ELR (cell line): ENCODE measurements at regions not wholly inside any gene's neighbourhood (a gene's known extent, or its start where the extent isn't known, plus 50 kb on each side); places are given as distances from the start of the nearest gene placed in this dataset.
"Not testable (repeated sequence)": the region's sequence is repeated elsewhere in the genome, so short reads cannot be mapped to it uniquely, and the experiment has no call there.

ENCODE experiments used
- DNase-seq: peaks from one replicate; pipeline ENCODE4 v3.0.0-alpha.2; 2015; ENCODE audit warnings: low read depth

- DNase-seq: no peak
These were observed 60.2 kb upstream of the ABHD2 start for GRCh38 chr15:89028036-89028435.

- DNase-seq: no peak
These were observed 57.9 kb upstream of the ABHD2 start for GRCh38 chr15:89030311-89030710.

GRCh38 chr15:89031637-89032285, 56.5 kb upstream of the ABHD2 start:
- DNase-seq: not testable (repeated sequence)

GRCh38 chr15:89034305-89034704, 54.0 kb upstream of the ABHD2 start:
- DNase-seq: peak; percentile 42

- DNase-seq: no peak
These were observed 53.1 kb upstream of the ABHD2 start for GRCh38 chr15:89035150-89035549.

- no peak for DNase-seq
These were observed 52.6 kb upstream of the ABHD2 start for GRCh38 chr15:89035658-89036057.

- no peak for DNase-seq
These were observed 50.1 kb upstream of the ABHD2 start for GRCh38 chr15:89038146-89038545.
